ENCODE measurements at regions not wholly inside any gene's neighbourhood (a gene's known extent, or its start where the extent isn't known, plus 50 kb on each side); places are given as distances from the start of the nearest gene placed in this dataset.

DNA sequence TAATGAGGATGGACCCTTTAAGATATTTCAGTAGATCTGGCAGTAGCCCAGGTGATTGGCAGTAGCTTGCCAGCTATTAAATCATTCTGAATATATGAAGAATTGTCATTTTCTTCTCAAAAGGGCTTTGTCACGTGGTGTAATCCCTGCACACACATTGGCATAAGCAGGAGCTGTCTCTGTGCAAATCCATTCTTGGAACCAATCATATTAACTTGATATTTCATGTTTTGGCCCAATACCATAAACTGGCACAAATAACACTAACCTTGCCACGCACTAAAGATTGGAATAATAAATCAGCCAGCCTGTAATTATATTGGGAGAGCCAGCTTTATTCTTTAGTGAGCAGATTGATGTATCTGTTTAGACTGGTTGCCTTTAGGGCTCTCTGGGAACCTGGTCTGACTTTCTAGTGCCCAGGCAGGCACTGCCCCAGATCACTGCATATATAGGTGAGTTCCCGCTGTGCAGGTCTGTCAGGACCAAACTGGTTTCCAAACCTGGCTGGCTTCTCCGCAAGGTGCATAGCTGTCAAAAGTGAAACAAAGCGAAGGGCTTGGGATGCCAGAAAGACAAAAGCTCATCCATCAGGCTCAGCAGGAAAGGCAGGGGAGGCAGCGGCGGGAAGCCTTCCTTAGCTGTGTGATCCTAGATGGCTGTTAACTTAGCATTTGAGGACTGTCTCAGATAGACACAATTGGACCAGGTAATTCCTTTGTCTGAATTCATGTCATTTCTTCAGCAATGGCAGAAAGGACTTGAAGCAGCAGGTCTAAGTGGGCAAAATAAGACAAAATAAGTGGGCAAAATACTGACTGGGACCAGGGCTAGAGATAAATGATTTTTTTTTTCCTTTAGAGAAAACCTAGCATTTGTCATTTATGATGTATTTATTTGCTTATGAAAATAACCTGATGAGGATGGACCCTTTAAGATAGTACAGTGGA, 128.8 kb upstream of the DYRK2 start:
- no peak for TF ChIP-seq EZH2 (IDR thresholded peaks at IDR 0.05; ENCODE audit: borderline replicate concordance, low read depth, low read length, poor library complexity, severe bottlenecking)
- TF ChIP-seq, protein P1, sequence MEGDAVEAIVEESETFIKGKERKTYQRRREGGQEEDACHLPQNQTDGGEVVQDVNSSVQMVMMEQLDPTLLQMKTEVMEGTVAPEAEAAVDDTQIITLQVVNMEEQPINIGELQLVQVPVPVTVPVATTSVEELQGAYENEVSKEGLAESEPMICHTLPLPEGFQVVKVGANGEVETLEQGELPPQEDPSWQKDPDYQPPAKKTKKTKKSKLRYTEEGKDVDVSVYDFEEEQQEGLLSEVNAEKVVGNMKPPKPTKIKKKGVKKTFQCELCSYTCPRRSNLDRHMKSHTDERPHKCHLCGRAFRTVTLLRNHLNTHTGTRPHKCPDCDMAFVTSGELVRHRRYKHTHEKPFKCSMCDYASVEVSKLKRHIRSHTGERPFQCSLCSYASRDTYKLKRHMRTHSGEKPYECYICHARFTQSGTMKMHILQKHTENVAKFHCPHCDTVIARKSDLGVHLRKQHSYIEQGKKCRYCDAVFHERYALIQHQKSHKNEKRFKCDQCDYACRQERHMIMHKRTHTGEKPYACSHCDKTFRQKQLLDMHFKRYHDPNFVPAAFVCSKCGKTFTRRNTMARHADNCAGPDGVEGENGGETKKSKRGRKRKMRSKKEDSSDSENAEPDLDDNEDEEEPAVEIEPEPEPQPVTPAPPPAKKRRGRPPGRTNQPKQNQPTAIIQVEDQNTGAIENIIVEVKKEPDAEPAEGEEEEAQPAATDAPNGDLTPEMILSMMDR (conservative IDR thresholded peaks at IDR 0.05; ENCODE audit: low read depth, low read length): no peak

Measured in A673 (cell line).